Keratinocyte (primary cell): ENCODE measurements at regions not wholly inside any gene's neighbourhood (a gene's known extent, or its start where the extent isn't known, plus 50 kb on each side); places are given as distances from the start of the nearest gene placed in this dataset.

ENCODE experiments used
- DNase-seq: peaks from one replicate; pipeline ENCODE4 v3.0.0-alpha.2; 2011; ENCODE audit warnings: low read depth, missing footprints, low spot score
- FAIRE-seq: peaks from 2 replicates; lab custom pipeline; 2011; peaks lifted over from hg19 to GRCh38; lab: Jason Lieb, UNC
- H2AFZ ChIP-seq: 2 replicates; pipeline ENCODE4 v1.6.0; 2012; ENCODE audit warnings: low read length, control low read depth, inconsistent platforms; ENCODE audit not compliant: control insufficient read depth
- H3K27ac ChIP-seq: 2 replicates; pipeline ENCODE4 v1.5.1; 2011; ENCODE audit warnings: low read length; ENCODE audit not compliant: control insufficient read depth, insufficient read depth
- H3K27me3 ChIP-seq: 3 replicates; pipeline ENCODE4 v1.6.0; 2011; ENCODE audit warnings: low read length; ENCODE audit not compliant: control insufficient read depth, insufficient read depth; ENCODE audit errors: extremely low read depth
- H3K36me3 ChIP-seq, 2 experiments: 2 replicates in 1 of 2; 3 replicates in 1 of 2; pipeline ENCODE4 v1.5.1; 2011; ENCODE audit warnings: low read length in 2 of 2, mild to moderate bottlenecking in 1 of 2; ENCODE audit not compliant: control insufficient read depth in 2 of 2, insufficient read depth in 2 of 2; ENCODE audit errors: extremely low read depth in 1 of 2
- H3K4me1 ChIP-seq: 3 replicates; pipeline ENCODE4 v1.5.1; 2011; ENCODE audit warnings: low read length; ENCODE audit not compliant: control insufficient read depth, insufficient read depth; ENCODE audit errors: extremely low read depth
- H3K4me2 ChIP-seq: 3 replicates; pipeline ENCODE4 v1.6.0; 2011; ENCODE audit warnings: low read depth, low read length; ENCODE audit not compliant: control insufficient read depth, insufficient read depth; ENCODE audit errors: extremely low read depth
- H3K4me3 ChIP-seq, 3 experiments: fragments of 200-600 bp in 1 of 3; sonication (generic) in 1 of 3; 2 replicates in 2 of 3; 3 replicates in 1 of 3; pipeline ENCODE4 v1.5.1; 2011 to 2016; ENCODE audit warnings: low read length in 3 of 3, mild to moderate bottlenecking in 3 of 3, control low read depth in 2 of 3, inconsistent platforms in 1 of 3, low read depth in 1 of 3, mixed read lengths in 1 of 3, mixed run types in 1 of 3, moderate library complexity in 1 of 3; ENCODE audit not compliant: control insufficient read depth in 2 of 3, insufficient read depth in 2 of 3; ENCODE audit errors: extremely low read depth in 1 of 3
- H3K79me2 ChIP-seq: 2 replicates; pipeline ENCODE4 v1.6.0; 2012; ENCODE audit warnings: low read length; ENCODE audit not compliant: control insufficient read depth, insufficient read depth
- H3K9ac ChIP-seq: 3 replicates; pipeline ENCODE4 v1.6.0; 2011; ENCODE audit warnings: low read length; ENCODE audit not compliant: control insufficient read depth, insufficient read depth; ENCODE audit errors: extremely low read depth
- H3K9me1 ChIP-seq: 3 replicates; pipeline ENCODE4 v1.6.0; 2011; ENCODE audit warnings: low read length; ENCODE audit not compliant: control insufficient read depth, insufficient read depth; ENCODE audit errors: extremely low read depth
- H3K9me3 ChIP-seq: 2 replicates; pipeline ENCODE4 v1.5.1; 2012; ENCODE audit warnings: low read depth, low read length; ENCODE audit not compliant: control insufficient read depth
- H4K20me1 ChIP-seq: 3 replicates; pipeline ENCODE4 v1.6.0; 2011; ENCODE audit warnings: low read length; ENCODE audit not compliant: control insufficient read depth, insufficient read depth; ENCODE audit errors: extremely low read depth
- EZH2 ChIP-seq: IDR thresholded peaks from one replicate; pipeline ENCODE4 v1.6.1; 2012; ENCODE audit warnings: inconsistent platforms, mild to moderate bottlenecking, low read length, moderate library complexity
- dilution Hi-C: fragments of 300-500 bp; cut with MboI; formaldehyde crosslinking; loops from one replicate; pipeline ENCODE4 v1.7.0; 2020; ENCODE audit warnings: low sequenced_read_pairs; ENCODE audit not compliant: extremely low pct_ligation_motif_present
- TF ChIP-seq, protein P1 (sequence below), 3 experiments: IDR thresholded peaks in 1 of 3; conservative IDR thresholded peaks in 1 of 3; optimal IDR thresholded peaks in 1 of 3; 2 replicates in 2 of 3; 3 replicates in 1 of 3; pipeline versions ENCODE3 to v1.5.1; 2011; ENCODE audit warnings: low read length in 3 of 3, mild to moderate bottlenecking in 3 of 3, moderate library complexity in 2 of 3, control low read depth in 1 of 3, inconsistent platforms in 1 of 3; ENCODE audit not compliant: insufficient read depth in 2 of 3; ENCODE audit errors: extremely low read depth in 1 of 3

DNA sequence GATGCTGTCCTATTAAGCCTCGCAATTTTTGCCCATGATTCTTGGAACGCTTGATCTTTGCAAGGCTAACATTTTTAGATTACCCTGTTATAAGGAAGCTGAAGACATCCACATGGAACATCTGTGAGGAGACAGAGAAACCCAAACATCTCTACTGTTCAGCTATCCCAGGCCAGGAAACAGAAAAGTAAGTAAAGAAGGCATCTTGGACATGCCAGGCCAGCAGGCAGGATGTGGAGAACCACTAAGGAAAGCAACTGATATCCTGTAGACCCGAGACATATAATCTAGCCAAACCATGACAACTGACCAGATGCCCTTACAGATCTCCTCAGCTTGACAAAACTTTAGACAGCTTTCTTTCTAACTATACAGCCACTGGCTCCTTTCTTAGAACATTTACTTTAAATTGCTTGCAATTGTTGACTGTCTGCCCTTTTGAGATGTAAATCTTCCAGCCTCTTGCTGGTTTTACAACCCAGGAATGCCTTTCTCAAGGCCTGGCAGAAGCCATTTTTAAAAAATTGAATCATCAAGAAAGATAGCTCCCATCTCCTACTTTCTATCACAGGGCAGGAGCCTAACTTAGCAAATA lies 255.8 kb upstream of the DACH1 start:
- Histone ChIP-seq H3K4me1 (no peaks in the 10 kb centered on the region), H3K27me3 (no peaks in the 10 kb centered on the region), H3K9me1 (no peaks in the 10 kb centered on the region), H2AFZ (no peak overlapping the region), H3K4me2 (no peak overlapping the region), H3K27ac (no peak overlapping the region), H3K4me3 (no peak overlapping the region), H3K9ac (no peak overlapping the region), H3K9me3 (no peaks in the 10 kb centered on the region), H3K36me3 (no peaks in the 10 kb centered on the region), H3K79me2 (no peaks in the 10 kb centered on the region), H4K20me1 (no peaks in the 10 kb centered on the region)
- DNase-seq (no peak), FAIRE-seq (no peak)
- dilution Hi-C loops = no loop called here
- TF ChIP-seq, protein P1, sequence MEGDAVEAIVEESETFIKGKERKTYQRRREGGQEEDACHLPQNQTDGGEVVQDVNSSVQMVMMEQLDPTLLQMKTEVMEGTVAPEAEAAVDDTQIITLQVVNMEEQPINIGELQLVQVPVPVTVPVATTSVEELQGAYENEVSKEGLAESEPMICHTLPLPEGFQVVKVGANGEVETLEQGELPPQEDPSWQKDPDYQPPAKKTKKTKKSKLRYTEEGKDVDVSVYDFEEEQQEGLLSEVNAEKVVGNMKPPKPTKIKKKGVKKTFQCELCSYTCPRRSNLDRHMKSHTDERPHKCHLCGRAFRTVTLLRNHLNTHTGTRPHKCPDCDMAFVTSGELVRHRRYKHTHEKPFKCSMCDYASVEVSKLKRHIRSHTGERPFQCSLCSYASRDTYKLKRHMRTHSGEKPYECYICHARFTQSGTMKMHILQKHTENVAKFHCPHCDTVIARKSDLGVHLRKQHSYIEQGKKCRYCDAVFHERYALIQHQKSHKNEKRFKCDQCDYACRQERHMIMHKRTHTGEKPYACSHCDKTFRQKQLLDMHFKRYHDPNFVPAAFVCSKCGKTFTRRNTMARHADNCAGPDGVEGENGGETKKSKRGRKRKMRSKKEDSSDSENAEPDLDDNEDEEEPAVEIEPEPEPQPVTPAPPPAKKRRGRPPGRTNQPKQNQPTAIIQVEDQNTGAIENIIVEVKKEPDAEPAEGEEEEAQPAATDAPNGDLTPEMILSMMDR (optimal IDR thresholded peaks at IDR 0.05 in 1 of 3, IDR thresholded peaks at IDR 0.05 in 1 of 3, conservative IDR thresholded peaks at IDR 0.05 in 1 of 3; ENCODE audit: extremely low read depth in 1 of 3, insufficient read depth in 2 of 3, low read length in 3 of 3) = no peak
- TF ChIP-seq EZH2 = no peak

DNA sequence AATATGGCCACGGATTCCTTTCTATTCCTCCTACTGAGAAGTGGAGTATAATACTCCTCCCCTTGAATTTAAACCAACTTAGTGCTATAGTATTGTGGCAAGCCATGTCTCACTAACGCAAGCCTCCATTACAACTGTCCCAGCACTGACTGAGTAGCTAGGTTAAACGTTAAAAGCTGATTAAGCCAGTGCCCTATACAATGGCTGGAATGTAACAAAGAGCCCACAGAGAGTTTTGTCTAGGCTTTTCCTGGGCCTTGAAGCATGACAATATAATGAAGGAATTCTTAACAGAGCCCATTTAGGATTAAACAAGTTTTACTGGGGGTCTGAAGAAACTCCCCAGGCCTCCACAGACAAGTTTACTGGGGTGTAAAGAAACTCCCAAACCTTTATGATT lies 254.5 kb upstream of the DACH1 start:
- H3K4me2 ChIP-seq = no peak overlapping the region
- dilution Hi-C loops = no loop called here
- H3K79me2 ChIP-seq = no peaks in the 10 kb centered on the region
- H3K27ac ChIP-seq = no peak overlapping the region
- no peaks in the 10 kb centered on the region for H3K9me1 ChIP-seq
- FAIRE-seq = no peak
- no peaks in the 10 kb centered on the region for H3K36me3 ChIP-seq
- H3K9me3 ChIP-seq = no peaks in the 10 kb centered on the region
- H4K20me1 ChIP-seq = no peaks in the 10 kb centered on the region
- no peak for TF ChIP-seq EZH2
- TF ChIP-seq, protein P1 (optimal IDR thresholded peaks at IDR 0.05 in 1 of 3, IDR thresholded peaks at IDR 0.05 in 1 of 3, conservative IDR thresholded peaks at IDR 0.05 in 1 of 3; ENCODE audit: extremely low read depth in 1 of 3, insufficient read depth in 2 of 3, low read length in 3 of 3) = no peak
- no peak overlapping the region for H3K4me3 ChIP-seq
- no peak overlapping the region for H3K9ac ChIP-seq
- no peaks in the 10 kb centered on the region for H3K27me3 ChIP-seq
- DNase-seq = no peak
- no peaks in the 10 kb centered on the region for H3K4me1 ChIP-seq
- no peak overlapping the region for H2AFZ ChIP-seq
